ENCODE measurements at regions not wholly inside any gene's neighbourhood (a gene's known extent, or its start where the extent isn't known, plus 50 kb on each side); places are given as distances from the start of the nearest gene placed in this dataset.
"Not testable (repeated sequence)": the region's sequence is repeated elsewhere in the genome, so short reads cannot be mapped to it uniquely, and the experiment has no call there.

- no peak for DNase-seq
Observed at GRCh38 chr2:131753640-131754561, 226.2 kb downstream of the CCDC74A start.

GRCh38 chr2:131754929-131755720 lies 227.4 kb downstream of the CCDC74A start:
- no peak for DNase-seq

- DNase-seq, result no peak
Observed at GRCh38 chr2:131756141-131756907, 228.6 kb downstream of the CCDC74A start.

- DNase-seq, result not testable (repeated sequence)
Observed at GRCh38 chr2:131758941-131759340, 231.3 kb downstream of the CCDC74A start.

DNA sequence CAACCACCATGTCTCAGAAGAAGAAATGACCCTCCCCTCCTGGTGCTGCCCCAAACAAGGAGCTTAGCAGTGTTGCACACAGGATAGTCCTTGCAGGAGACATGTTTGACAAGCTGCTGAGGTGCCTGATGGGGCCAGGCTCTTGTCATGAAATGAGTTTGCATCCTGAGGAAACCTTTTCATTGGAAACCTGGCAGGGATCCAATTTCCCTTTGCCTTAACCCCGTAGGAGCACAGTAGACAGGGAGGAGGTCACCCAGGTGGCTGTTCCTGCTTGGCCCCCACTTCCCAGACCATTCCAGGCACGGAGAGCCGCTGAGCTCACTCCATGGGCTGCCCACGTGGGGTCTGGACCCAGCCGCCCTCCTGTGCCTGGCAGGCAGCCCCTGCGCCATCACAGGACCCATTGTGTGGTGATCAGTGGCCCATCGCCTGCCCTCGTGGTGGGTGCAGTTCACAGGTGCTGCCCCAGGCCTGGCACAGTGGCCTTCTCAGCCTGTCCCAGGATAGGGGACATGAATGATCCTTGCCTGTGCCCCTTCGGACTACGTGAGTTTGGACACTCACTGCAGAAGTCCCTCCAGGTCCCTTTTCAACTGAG lies 247.4 kb downstream of the CCDC74A start:
- not testable (repeated sequence) for DNase-seq

DNA sequence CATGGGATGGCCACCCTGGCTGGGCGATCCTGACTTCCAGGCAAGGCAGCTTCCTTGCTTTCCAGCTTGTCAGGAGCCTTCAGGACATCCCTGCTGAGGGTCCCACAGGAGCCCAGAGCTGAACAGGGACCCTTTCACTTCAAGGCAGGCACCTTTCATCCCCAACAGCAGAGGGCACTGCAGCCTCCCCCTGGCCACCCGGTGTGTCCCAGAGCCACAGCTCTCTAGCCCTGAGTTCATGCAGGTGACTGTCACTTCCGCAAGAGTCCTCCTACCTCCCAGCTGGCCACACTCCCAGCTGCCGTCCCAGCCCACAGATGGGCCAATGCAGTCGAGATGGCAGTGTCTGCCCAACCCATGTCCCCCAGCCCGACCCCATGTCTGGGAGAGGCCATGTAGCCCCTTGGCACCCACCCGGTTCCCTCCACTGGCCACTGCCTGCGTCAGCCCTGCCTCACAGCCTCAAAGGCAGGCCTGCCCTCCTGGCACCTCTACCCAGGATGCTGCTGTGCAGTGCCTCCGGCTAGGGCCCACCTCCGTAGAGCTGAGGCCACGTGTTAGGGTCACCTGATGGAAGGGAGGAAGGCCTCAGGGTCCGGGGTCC lies 248.3 kb downstream of the CCDC74A start:
- DNase-seq, result not testable (repeated sequence)

- DNase-seq, result not testable (repeated sequence)
Observed at GRCh38 chr2:131780446-131780845, 252.8 kb downstream of the CCDC74A start.

DNA sequence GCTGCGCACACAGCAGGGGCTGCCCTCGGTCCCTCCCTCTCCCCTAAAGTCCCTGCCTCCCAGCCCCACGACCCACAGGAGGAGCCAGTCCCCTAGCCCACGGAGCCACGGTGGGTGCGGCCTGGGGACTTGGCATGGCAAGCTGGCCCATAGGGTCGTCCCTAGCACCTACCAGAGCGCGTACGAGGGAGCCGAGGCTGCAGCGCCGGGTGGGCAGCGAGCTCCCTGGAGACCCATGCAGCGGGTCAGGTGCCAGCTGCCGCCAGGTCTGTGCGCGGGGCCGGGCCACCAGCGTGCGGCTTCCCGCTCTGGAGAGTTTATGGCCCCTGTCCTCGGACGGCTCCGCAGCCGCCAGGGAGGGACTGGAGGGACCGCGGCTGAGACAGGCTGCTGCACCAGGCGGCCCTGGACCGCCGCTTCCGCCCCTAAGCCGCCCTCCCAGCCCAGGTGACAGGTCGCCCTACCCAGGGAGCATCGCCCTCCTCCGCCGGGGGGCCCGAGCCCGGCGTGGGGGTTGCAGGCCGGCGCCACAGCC lies 273.6 kb downstream of the CCDC74A start:
- no peak for DNase-seq

DNA sequence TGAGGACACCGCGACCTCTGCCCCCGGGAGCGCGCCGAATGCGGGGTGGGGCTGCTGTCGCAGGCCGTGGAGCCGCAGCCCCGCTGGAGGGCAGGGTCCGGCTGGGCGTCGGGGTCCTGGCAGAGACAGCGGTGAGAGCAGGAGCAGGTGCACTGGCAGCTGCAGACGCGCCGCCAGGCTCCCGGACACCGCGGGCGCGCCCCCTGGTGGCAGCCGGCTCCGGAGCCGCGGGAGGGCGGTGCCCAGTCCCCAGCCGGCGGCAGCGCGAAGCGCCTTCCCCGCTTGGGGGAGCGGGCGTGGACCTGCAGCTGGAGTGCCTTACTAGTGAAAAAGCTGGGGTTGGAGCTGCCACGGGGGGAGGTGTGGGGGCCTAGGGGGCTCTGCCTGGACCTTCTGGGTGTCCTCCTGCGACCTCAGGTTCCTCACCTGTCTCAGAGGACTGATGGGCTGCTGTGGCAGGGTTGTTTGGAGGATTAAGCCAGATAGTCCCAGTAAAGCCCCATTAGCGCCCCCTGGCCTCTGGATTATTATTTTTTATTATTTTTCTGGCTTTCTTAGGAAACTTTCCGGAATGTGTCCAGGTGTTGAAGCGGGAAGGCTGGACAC lies 274.2 kb downstream of the CCDC74A start:
- DNase-seq, result peak; percentile 70

DNA sequence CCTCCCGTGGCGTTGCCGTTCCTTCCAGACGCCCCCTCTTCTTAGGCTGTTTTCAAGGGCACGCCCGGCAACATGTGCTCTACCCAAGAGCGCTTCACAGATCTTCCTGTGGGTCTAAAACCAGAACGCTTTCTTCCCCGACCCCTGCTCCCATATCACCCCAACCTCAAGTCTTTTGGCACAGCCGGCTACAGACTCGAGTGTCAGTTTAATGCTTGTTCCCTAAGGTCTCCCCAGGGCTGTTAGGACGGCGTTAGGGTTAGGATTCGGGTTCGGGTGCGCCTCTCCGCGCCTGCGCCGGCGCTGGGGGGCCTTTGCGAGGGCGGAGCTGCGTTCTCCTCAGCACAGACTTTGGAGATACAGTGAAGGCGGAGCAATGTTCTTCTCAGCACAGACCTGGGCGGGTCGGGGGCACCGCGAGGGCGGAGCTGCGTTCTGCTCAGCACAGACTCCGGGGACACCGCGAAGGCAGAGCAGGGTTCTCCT lies 274.7 kb downstream of the CCDC74A start:
- peak; percentile 31 for DNase-seq

- DNase-seq, result not testable (repeated sequence)
Observed at GRCh38 chr2:131803237-131803636, 275.5 kb downstream of the CCDC74A start.

- not testable (repeated sequence) for DNase-seq
Observed at GRCh38 chr2:131812605-131813004, 284.9 kb downstream of the CCDC74A start.

GRCh38 chr2:131813378-131813777 lies 285.7 kb downstream of the CCDC74A start:
- not testable (repeated sequence) for DNase-seq

DNA sequence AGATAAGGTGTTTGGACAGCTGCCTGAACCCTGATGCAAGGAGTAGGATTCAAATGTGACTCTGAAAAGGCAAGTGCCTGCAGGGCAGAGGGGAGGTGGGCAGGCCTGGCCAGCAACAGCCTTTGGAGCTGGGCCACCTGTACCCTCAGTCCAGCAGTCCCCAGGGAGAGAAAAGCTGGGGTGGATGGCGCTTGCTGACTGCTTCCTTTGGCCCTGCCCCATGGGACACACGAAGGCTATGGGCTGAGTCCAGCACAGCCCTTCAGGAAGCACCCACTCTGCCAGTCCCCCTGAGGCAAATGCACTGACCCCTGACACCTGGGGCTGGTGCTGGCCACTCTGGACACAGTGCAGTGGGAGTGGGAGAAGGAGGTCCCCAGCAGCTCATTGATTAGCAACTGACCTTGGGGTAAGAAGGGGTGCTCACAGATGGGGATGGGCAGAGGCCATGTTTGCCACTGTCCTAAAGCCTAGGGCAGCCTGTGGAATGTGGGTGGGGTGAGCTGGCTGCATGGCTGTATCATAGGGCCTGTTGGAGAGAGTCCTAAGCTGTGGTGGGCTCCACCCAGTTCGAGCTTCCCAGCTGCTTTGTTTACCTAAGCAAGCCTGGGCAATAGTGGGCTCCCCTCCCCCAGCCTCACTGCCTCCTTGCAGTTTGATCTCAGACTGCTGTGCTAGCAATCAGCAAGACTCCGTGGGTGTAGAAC lies 290.7 kb downstream of the CCDC74A start:
- not testable (repeated sequence) for DNase-seq

- DNase-seq, result not testable (repeated sequence)
Observed at GRCh38 chr2:131822237-131822721, 294.6 kb downstream of the CCDC74A start.

DNA sequence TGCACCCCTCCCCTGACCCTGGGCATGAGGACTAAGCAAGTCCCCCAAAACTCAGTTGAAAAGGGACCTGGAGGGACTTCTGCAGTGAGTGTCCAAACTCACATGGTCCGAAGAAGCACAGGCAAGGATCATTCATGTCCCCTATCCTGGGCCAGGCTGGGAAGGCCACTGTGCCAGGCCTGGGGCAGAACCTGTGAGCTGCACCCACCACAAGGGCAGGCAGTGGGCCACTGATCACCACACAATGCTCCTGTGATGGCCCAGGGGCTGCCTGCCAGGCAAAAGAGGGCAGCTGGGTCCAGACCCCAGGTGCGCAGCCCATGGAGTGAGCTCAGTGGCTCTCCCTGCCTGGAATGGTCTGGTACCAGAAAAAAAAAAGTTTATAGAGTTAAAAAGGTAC lies 295.4 kb downstream of the CCDC74A start:
- DNase-seq, result not testable (repeated sequence)

GRCh38 chr2:131824986-131825385 lies 297.3 kb downstream of the CCDC74A start:
- DNase-seq, result not testable (repeated sequence)

- no peak for DNase-seq
Observed at GRCh38 chr2:131827481-131828163, 299.9 kb downstream of the CCDC74A start.

DNA sequence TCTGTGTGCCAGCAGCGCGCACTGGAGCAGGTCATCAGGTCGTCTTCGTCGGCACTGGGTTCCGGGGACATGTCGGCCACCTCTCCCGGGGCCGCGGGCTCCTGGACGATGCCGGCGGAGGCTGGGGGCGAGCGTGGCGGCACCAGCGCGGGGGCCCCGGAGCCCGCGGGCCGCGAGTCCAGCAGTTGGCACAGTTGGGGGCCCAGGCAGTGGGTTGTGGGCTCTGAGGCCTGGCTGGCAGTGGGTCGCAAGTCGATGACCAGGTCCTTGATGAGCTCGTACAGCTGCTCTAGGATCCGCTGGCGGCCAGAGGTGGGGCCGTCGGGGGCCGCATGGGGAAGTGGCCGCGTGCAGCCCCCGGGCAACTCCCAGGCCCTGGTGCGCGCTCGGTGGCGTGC lies 300.5 kb downstream of the CCDC74A start:
- no peak for DNase-seq

Measured in activated gamma-delta T cell treated with Interleukin-2 at 50 U/mL for 16 hours (primary cell).